Adipocyte (in vitro differentiated cells): ENCODE measurements at regions not wholly inside any gene's neighbourhood (a gene's known extent, or its start where the extent isn't known, plus 50 kb on each side); places are given as distances from the start of the nearest gene placed in this dataset.
A peak's percentile ranks its signal among the peaks of the same experiment; 100 is the strongest.
"Not testable (repeated sequence)": the region's sequence is repeated elsewhere in the genome, so short reads cannot be mapped to it uniquely, and the experiment has no call there.

ENCODE experiments used
- DNase-seq: peaks from one replicate; pipeline ENCODE4 v3.0.0-alpha.2; 2015; ENCODE audit warnings: low read depth
- H3K27me3 ChIP-seq: replicated peaks from 2 replicates; pipeline ENCODE4 v1.7.0; 2013; ENCODE audit warnings: mild to moderate bottlenecking, low read length, moderate library complexity; ENCODE audit not compliant: control insufficient read depth, insufficient read depth
- H3K36me3 ChIP-seq: 2 replicates; pipeline ENCODE4 v1.7.0; 2013; ENCODE audit warnings: low read length, mild to moderate bottlenecking, moderate library complexity; ENCODE audit not compliant: control insufficient read depth, insufficient read depth, severe bottlenecking
- H3K4me1 ChIP-seq: 2 replicates; pipeline ENCODE4 v1.7.0; 2013; ENCODE audit warnings: mild to moderate bottlenecking, low read length, moderate library complexity; ENCODE audit not compliant: control insufficient read depth, insufficient read depth
- H3K4me3 ChIP-seq: 2 replicates; pipeline ENCODE4 v1.7.0; 2013; ENCODE audit warnings: mild to moderate bottlenecking, low read length, moderate library complexity
- H3K9ac ChIP-seq: 2 replicates; pipeline ENCODE4 v1.7.0; 2013; ENCODE audit warnings: mild to moderate bottlenecking, low read length, moderate library complexity
- H3K9me3 ChIP-seq: 2 replicates; pipeline ENCODE4 v1.7.0; 2013; ENCODE audit warnings: mild to moderate bottlenecking, low read length, moderate library complexity; ENCODE audit not compliant: control insufficient read depth

DNA sequence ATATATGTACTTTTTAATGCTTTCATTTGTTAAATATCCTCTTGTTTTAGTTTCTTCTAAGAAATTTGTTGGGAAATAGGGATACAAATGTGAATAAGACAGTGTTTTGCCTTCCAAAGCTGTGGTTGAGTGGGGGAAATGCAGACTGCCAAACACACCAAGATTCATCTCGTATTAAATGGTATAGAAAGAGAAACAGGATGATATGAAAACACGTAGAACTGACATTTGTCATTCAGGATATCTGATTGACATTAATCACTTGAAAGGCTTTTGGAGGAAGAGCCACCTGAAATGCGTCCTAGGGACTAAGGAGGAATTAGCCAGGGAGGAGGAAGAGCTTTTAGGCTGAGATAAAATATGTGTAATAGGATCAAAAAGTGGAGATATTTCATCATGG, 287.4 kb upstream of the SEMA3C start:
- peaks cover 19% of the 10 kb centered on the region for H3K4me1 ChIP-seq
- no peak overlapping the region for H3K9ac ChIP-seq
- no peaks in the 10 kb centered on the region for H3K27me3 ChIP-seq
- no peaks in the 10 kb centered on the region for H3K9me3 ChIP-seq
- no peaks in the 10 kb centered on the region for H3K36me3 ChIP-seq
- H3K4me3 ChIP-seq: no peak overlapping the region
- DNase-seq: no peak

DNA sequence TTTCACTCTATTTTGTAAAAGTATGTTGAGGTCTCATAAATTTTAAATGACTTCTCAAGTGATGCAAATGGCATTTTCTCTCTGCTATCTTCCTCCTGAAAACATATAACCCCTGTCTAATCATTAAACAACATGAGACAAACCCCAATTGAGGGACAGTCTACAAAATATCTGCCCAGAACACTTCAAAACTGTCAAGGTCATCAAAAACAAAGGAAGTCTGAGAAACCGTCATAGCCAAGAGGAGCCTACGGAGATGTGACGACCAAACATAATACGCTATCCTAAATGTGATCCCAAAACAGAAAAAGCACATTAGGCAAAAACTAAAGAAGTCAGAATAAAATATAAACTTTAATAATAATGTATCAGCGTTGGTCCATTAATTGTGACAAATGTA, 282.3 kb upstream of the SEMA3C start:
- no peaks in the 10 kb centered on the region for H3K36me3 ChIP-seq
- H3K4me1 ChIP-seq: no peaks in the 10 kb centered on the region
- DNase-seq: no peak
- no peaks in the 10 kb centered on the region for H3K27me3 ChIP-seq
- H3K9ac ChIP-seq: no peak overlapping the region
- H3K9me3 ChIP-seq: no peaks in the 10 kb centered on the region
- no peak overlapping the region for H3K4me3 ChIP-seq

DNA sequence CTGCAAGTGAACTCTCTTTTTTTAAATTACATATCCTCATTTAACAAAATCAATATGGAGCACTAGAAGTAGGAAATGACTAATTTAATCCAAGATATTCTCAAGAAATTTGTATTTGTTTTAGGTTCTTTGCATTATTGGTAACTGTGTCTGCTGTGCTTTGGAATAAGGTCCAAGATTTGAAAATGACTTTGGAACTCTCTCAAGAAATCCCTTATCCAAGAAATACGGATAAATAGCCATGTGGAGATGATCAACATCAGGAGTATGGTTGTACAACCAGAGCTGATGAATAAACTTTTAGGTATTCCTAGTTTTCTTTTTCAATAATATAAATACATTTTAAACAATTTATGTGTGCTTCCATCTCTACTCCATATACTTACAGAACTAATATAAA, 279.9 kb upstream of the SEMA3C start:
- no peak overlapping the region for H3K9ac ChIP-seq
- no peak for DNase-seq
- no peak overlapping the region for H3K4me3 ChIP-seq
- H3K27me3 ChIP-seq: no peaks in the 10 kb centered on the region
- no peaks in the 10 kb centered on the region for H3K36me3 ChIP-seq
- no peaks in the 10 kb centered on the region for H3K9me3 ChIP-seq
- no peaks in the 10 kb centered on the region for H3K4me1 ChIP-seq

DNA sequence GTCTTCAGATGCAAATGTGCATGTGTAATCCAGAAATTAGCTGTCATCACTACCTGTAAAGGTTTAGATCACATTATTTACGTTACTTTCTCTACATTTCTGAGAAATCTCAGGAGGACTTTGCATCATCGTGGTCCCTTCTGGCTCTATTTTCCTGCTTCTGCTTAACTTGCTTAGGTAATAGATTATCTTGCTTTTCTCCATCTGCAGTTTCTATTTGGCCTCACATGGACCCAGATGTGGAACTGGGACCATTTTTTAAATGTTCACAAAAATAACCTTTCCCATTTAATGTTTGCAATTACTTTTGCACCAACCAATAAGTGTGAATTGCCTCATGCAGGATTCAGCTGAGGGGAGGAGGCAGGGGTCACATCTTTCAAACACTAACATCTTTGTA, 278.4 kb upstream of the SEMA3C start:
- Histone ChIP-seq H3K4me1 (no peaks in the 10 kb centered on the region), H3K27me3 (no peaks in the 10 kb centered on the region), H3K9me3 (no peaks in the 10 kb centered on the region), H3K9ac (no peak overlapping the region), H3K36me3 (no peaks in the 10 kb centered on the region), H3K4me3 (no peak overlapping the region)
- DNase-seq: no peak

DNA sequence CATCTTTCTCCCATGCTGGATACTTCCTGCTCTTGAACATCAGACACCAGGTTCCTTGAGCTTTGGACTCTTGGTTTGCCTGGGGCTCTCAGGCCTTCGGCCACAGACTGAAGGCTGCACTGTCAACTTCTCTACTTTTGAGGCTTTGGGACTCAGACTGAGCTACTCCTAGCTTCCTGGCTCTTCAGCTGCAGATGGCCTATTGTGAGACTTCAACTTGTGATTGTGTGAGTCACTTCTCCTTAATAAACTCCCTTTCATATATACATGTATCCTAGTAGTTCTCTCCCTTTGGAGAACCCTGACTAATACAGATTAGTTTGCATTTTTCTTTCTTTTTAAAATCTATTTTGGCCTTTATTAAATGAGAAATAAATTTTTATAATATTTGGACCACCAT, 276.2 kb upstream of the SEMA3C start:
- H3K36me3 ChIP-seq: no peaks in the 10 kb centered on the region
- H3K4me3 ChIP-seq: no peak overlapping the region
- peaks cover 15% of the 10 kb centered on the region for H3K4me1 ChIP-seq
- no peak for DNase-seq
- no peaks in the 10 kb centered on the region for H3K27me3 ChIP-seq
- no peaks in the 10 kb centered on the region for H3K9me3 ChIP-seq
- H3K9ac ChIP-seq: no peak overlapping the region

DNA sequence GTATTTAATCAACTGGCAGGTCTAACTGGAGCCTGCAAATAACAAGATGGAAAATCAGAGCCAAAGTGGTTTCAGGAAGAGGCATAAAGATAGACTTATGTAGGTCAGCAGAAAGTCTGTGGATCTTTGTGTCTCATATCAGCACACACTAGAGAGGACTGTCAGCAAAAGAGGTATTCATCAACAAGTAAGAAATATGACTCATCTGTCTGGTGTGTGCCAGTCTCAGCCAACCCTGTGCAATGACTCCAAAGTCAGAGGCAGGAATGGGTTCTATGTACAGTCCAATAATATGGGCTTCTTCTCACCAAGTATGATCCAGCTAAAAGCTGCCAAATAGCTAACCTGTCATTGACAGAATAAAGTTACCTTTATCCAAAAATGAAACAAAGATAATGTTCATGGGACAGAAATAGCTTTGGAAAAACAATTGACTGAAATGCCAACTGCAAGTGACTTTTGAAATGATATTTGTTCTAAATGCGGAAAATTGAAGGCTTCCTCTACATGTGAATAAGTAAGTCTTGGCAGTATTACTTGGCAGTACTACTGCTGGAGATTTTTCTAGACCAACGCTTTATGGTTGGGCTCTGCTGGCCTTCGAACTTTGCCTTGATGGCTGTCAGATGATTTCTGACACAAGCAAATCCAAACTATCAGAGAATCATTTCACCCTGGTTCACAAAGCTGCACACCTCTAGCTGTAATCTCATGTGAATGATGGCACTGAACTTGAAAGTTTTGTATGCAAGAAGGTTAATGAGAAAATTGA, 272.3 kb upstream of the SEMA3C start:
- H3K9ac ChIP-seq: no peak overlapping the region
- peak; percentile 49 for DNase-seq
- no peaks in the 10 kb centered on the region for H3K9me3 ChIP-seq
- peaks cover 35% of the 10 kb centered on the region for H3K4me1 ChIP-seq
- H3K4me3 ChIP-seq: no peak overlapping the region
- H3K36me3 ChIP-seq: no peaks in the 10 kb centered on the region
- no peaks in the 10 kb centered on the region for H3K27me3 ChIP-seq

DNA sequence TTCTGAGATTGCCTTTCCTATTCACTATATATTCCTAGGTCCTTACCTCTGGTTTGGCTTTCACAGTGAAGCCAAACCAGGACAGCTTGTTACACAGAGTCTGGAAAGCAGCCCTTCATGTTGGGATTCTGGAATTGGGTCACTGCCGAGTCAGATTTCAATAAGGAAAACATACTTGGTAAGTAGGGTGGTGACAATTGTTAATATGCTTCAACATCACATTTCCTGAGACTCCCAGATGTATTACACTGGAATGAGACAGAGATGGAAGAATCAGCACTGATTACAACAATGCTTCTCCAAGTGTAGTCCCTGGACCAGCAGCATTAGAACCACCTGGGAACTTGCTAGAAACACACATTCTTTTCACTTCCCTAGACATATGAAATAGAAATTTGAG, 268.9 kb upstream of the SEMA3C start:
- no peak for DNase-seq
- no peak overlapping the region for H3K9ac ChIP-seq
- H3K4me3 ChIP-seq: no peak overlapping the region

DNA sequence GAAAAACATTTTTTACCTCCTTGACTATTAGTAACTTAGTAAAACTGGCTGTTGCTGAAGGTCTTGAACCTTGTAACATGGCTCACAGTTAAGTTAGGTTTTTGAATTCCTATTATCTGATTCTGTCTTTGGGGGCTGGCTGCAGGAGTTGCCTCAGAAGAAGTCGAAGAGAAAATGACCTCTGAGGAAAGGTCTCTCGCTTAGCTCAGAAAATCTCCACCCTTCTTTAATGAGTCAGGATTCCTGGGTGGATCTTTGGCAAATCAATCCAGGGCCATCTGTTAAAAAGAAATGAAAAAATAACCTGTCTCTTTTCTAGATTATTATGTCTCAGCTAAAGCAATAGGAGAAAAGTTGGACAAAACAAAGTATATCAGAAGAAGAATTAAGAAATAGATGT, 267.8 kb upstream of the SEMA3C start:
- H3K36me3 ChIP-seq: no peaks in the 10 kb centered on the region
- DNase-seq: no peak
- H3K9me3 ChIP-seq: no peaks in the 10 kb centered on the region
- no peaks in the 10 kb centered on the region for H3K27me3 ChIP-seq
- H3K9ac ChIP-seq: peak overlapping the region; percentile 4
- peak overlapping the region; percentile 47 for H3K4me3 ChIP-seq
- peaks cover 38% of the 10 kb centered on the region for H3K4me1 ChIP-seq

More for the DNA sequence above, 268.9 kb upstream of the SEMA3C start:
- Histone ChIP-seq H3K9me3 (no peaks in the 10 kb centered on the region), H3K36me3 (no peaks in the 10 kb centered on the region), H3K4me1 (peaks cover 39% of the 10 kb centered on the region), H3K27me3 (no peaks in the 10 kb centered on the region)

DNA sequence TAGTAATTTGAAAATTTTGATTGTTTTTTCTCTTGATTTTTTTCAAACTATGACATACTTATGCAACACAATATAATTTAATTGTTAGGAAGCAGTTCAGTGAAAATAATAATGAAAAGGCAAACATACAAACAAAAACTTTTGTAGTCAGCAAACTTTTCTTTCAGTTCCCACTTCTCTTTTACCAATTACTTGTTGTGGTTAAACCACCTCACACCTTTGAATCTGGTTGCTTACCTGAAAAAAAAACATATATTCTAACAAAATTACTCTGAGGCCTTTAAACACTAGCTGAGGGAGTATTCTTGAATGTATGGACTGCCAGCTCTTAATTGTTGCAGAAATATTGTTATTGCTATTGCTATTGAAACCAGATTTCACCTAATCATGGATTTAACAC, 266.2 kb upstream of the SEMA3C start:
- Histone ChIP-seq H3K4me1 (peaks cover 24% of the 10 kb centered on the region), H3K9me3 (no peaks in the 10 kb centered on the region), H3K9ac (no peak overlapping the region), H3K36me3 (no peaks in the 10 kb centered on the region), H3K4me3 (no peak overlapping the region), H3K27me3 (no peaks in the 10 kb centered on the region)
- no peak for DNase-seq

DNA sequence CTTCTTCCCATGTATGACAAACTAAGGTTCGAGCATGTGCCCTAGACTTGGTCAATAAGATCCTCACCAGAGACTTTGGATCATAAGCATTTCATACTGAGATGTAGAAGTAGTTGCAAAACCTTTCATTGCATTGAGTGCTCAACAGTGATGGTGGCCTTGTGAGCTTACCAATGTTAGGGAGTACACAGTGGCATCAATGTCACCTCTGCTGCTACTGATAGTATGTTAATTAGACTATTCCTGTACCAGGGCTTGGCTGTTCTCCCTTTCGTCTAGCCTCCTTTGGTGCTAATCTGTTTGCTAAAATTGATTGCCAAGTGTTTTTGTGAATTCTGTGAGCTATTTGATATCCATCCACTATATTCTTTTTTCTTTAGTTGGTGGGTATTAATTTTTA, 264.5 kb upstream of the SEMA3C start:
- no peak for DNase-seq

DNA sequence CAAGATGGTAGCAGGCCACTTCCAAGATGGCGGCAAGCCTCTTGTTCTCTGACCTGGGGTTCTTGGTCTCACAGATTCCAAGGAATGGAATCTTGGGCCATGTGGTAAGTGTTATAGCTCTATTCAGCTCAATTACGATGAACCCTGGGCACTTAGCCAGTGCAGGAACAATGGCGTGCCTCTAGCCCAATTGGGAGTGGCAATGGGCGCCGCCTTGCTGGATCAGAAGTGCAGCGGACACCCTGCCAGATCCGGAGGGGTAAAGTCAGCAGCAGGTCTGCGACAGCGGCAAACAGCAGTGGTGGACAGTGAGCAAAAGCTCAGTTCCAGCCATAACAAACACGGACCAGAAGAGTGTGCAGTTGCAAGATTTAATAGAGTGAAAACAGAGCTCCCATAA, 263.2 kb upstream of the SEMA3C start:
- not testable (repeated sequence) for H3K4me3 ChIP-seq, DNase-seq, H3K9ac ChIP-seq, H3K36me3 ChIP-seq, H3K27me3 ChIP-seq, H3K9me3 ChIP-seq
- peaks cover 13% of the 10 kb centered on the region for H3K4me1 ChIP-seq

More for the DNA sequence above, 264.5 kb upstream of the SEMA3C start:
- no peaks in the 10 kb centered on the region for H3K9me3 ChIP-seq
- peaks cover 24% of the 10 kb centered on the region for H3K4me1 ChIP-seq
- no peak overlapping the region for H3K4me3 ChIP-seq
- H3K27me3 ChIP-seq: no peaks in the 10 kb centered on the region
- no peaks in the 10 kb centered on the region for H3K36me3 ChIP-seq
- no peak overlapping the region for H3K9ac ChIP-seq

DNA sequence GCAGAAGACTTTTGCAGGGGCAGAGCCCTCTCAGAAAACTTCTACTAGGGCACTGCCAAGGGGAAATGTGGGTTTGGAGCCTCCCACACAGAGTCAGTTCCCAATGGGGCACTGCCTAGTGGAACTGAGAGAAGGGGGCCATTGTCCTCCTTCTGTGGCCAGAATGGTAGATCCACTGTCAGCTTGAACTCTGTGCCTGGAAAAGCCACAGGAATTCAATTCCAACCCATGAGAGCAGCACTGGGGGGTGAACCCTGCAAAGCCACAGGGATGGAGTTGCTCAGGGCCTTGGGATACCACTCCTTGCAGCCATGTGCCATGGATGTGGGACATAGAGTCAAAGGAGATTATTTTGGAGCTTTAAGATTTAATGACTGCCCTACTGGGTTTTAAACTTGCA, 262.2 kb upstream of the SEMA3C start:
- peaks cover 3% of the 10 kb centered on the region for H3K4me1 ChIP-seq
- H3K36me3 ChIP-seq: no peaks in the 10 kb centered on the region
- no peaks in the 10 kb centered on the region for H3K9me3 ChIP-seq
- no peak for DNase-seq
- H3K9ac ChIP-seq: no peak overlapping the region
- no peak overlapping the region for H3K4me3 ChIP-seq
- H3K27me3 ChIP-seq: no peaks in the 10 kb centered on the region
